MM.1S (cell line): ENCODE measurements at regions not wholly inside any gene's neighbourhood (a gene's known extent, or its start where the extent isn't known, plus 50 kb on each side); places are given as distances from the start of the nearest gene placed in this dataset.

ENCODE experiments used
- DNase-seq: peaks from one replicate; pipeline ENCODE4 v3.0.0-alpha.2; 2015
- H2AFZ ChIP-seq: fragments of 300-600 bp; sonication (generic); 2 replicates; pipeline ENCODE4 v1.6.0; 2016; ENCODE audit warnings: antibody characterized with exemption, low read length
- H3F3A ChIP-seq: fragments of 300-600 bp; sonication (generic); 2 replicates; pipeline ENCODE4 v1.6.1; 2016; ENCODE audit warnings: mild to moderate bottlenecking, antibody characterized with exemption, low read length, moderate library complexity, mixed read lengths; ENCODE audit not compliant: insufficient read depth
- H3K27ac ChIP-seq: fragments of 300-600 bp; sonication (generic); 2 replicates; pipeline ENCODE4 v1.5.1; 2016; ENCODE audit warnings: mild to moderate bottlenecking, low read length
- H3K27me3 ChIP-seq: fragments of 300-600 bp; sonication (generic); replicated peaks from 2 replicates; pipeline ENCODE4 v1.6.0; 2016; ENCODE audit warnings: low read length; ENCODE audit not compliant: insufficient read depth
- H3K36me3 ChIP-seq: fragments of 300-600 bp; sonication (generic); replicated peaks from 2 replicates; pipeline ENCODE4 v1.6.1; 2016; ENCODE audit warnings: mild to moderate bottlenecking, low read length, mixed read lengths; ENCODE audit not compliant: insufficient read depth
- H3K4me1 ChIP-seq: fragments of 300-600 bp; sonication (generic); 2 replicates; pipeline ENCODE4 v1.6.1; 2016; ENCODE audit warnings: low read length, mixed read lengths
- H3K4me2 ChIP-seq: fragments of 300-600 bp; sonication (generic); 2 replicates; pipeline ENCODE4 v1.6.0; 2016; ENCODE audit warnings: low read depth, low read length
- H3K4me3 ChIP-seq: fragments of 300-600 bp; sonication (generic); 2 replicates; pipeline ENCODE4 v1.5.1; 2016; ENCODE audit warnings: low read length, mixed read lengths
- H3K79me2 ChIP-seq: fragments of 300-600 bp; sonication (generic); 2 replicates; pipeline ENCODE4 v1.6.1; 2016; ENCODE audit warnings: mixed run types, low read length, mixed read lengths
- H3K9ac ChIP-seq: fragments of 300-600 bp; sonication (generic); 2 replicates; pipeline ENCODE4 v1.6.1; 2016; ENCODE audit warnings: low read length, mixed read lengths
- H3K9me2 ChIP-seq: fragments of 300-600 bp; sonication (generic); replicated peaks from 2 replicates; pipeline ENCODE4 v1.6.1; 2016; ENCODE audit warnings: mild to moderate bottlenecking, low read length, mixed read lengths; ENCODE audit not compliant: insufficient read depth
- H3K9me3 ChIP-seq: fragments of 300-600 bp; sonication (generic); replicated peaks from 2 replicates; pipeline ENCODE4 v1.6.1; 2016; ENCODE audit warnings: mild to moderate bottlenecking, low read length, mixed read lengths; ENCODE audit not compliant: insufficient read depth
- H4K20me1 ChIP-seq: fragments of 300-600 bp; sonication (generic); 2 replicates; pipeline ENCODE4 v1.6.1; 2016; ENCODE audit warnings: mild to moderate bottlenecking, low read length, moderate library complexity, mixed read lengths; ENCODE audit not compliant: insufficient read depth
- CTCF ChIP-seq: fragments of 300-600 bp; sonication (generic); IDR thresholded peaks from 2 replicates; pipeline ENCODE4 v1.5.1; 2016; ENCODE audit warnings: antibody characterized with exemption, low read length, mixed read lengths
- EZH2 ChIP-seq: fragments of 300-600 bp; sonication (generic); optimal IDR thresholded peaks from 2 replicates; pipeline ENCODE3; 2017; ENCODE audit warnings: low read depth, mild to moderate bottlenecking, antibody characterized with exemption, low read length, mixed read lengths
- EZH2phosphoT487 ChIP-seq: fragments of 300-600 bp; sonication (generic); IDR thresholded peaks from 2 replicates; pipeline ENCODE4 v1.6.1; 2018; ENCODE audit warnings: antibody characterized with exemption, low read length

- TF ChIP-seq EZH2phosphoT487 (no peak), EZH2 (no peak), CTCF (no peak)
- H3K4me1 ChIP-seq: no peaks in the 10 kb centered on the region
- no peaks in the 10 kb centered on the region for H3K79me2 ChIP-seq
- DNase-seq: no peak
- H3K9ac ChIP-seq: no peak overlapping the region
- H3F3A ChIP-seq: no peaks in the 10 kb centered on the region
- no peak overlapping the region for H3K27ac ChIP-seq
- H3K9me3 ChIP-seq: no peaks in the 10 kb centered on the region
- H2AFZ ChIP-seq: no peak overlapping the region
- H3K4me2 ChIP-seq: no peak overlapping the region
- H3K4me3 ChIP-seq: no peak overlapping the region
- no peaks in the 10 kb centered on the region for H4K20me1 ChIP-seq
- no peaks in the 10 kb centered on the region for H3K27me3 ChIP-seq
- no peaks in the 10 kb centered on the region for H3K9me2 ChIP-seq
- H3K36me3 ChIP-seq: no peaks in the 10 kb centered on the region
Observed at GRCh38 chr9:8188723-8189407, 389.3 kb upstream of the DMAC1 start.

GRCh38 chr9:8186560-8186959 lies 387.0 kb upstream of the DMAC1 start:
- Histone ChIP-seq H3K9ac (no peak overlapping the region), H4K20me1 (no peaks in the 10 kb centered on the region), H3K27me3 (no peaks in the 10 kb centered on the region), H3K36me3 (no peaks in the 10 kb centered on the region), H3K79me2 (no peaks in the 10 kb centered on the region), H2AFZ (no peak overlapping the region), H3K4me2 (no peak overlapping the region), H3K27ac (no peak overlapping the region), H3F3A (no peaks in the 10 kb centered on the region), H3K4me3 (no peak overlapping the region), H3K9me2 (no peaks in the 10 kb centered on the region), H3K4me1 (no peaks in the 10 kb centered on the region), H3K9me3 (no peaks in the 10 kb centered on the region)
- TF ChIP-seq CTCF: no peak
- no peak for TF ChIP-seq EZH2
- TF ChIP-seq EZH2phosphoT487: no peak
- no peak for DNase-seq

- no peaks in the 10 kb centered on the region for H4K20me1 ChIP-seq
- H3K4me1 ChIP-seq: no peaks in the 10 kb centered on the region
- no peaks in the 10 kb centered on the region for H3F3A ChIP-seq
- no peak for TF ChIP-seq CTCF
- TF ChIP-seq EZH2phosphoT487: no peak
- H3K79me2 ChIP-seq: no peaks in the 10 kb centered on the region
- H3K4me2 ChIP-seq: no peak overlapping the region
- H2AFZ ChIP-seq: no peak overlapping the region
- no peak overlapping the region for H3K9ac ChIP-seq
- H3K36me3 ChIP-seq: no peaks in the 10 kb centered on the region
- H3K27me3 ChIP-seq: no peaks in the 10 kb centered on the region
- no peaks in the 10 kb centered on the region for H3K9me2 ChIP-seq
- no peak overlapping the region for H3K27ac ChIP-seq
- H3K9me3 ChIP-seq: no peaks in the 10 kb centered on the region
- H3K4me3 ChIP-seq: no peak overlapping the region
- no peak for DNase-seq
Observed at GRCh38 chr9:8183618-8184017, 384.0 kb upstream of the DMAC1 start.
